GM18867 (cell line): ENCODE measurements at regions not wholly inside any gene's neighbourhood (a gene's known extent, or its start where the extent isn't known, plus 50 kb on each side); places are given as distances from the start of the nearest gene placed in this dataset.
A peak's percentile ranks its signal among the peaks of the same experiment; 100 is the strongest.

ENCODE experiments used
- ATAC-seq: cut with Tn5 transposase; IDR thresholded peaks from one replicate; pipeline ENCODE4 v1.9.1; 2021; ENCODE audit warnings: mild to moderate bottlenecking, moderate library complexity; ENCODE audit not compliant: unreplicated experiment

DNA sequence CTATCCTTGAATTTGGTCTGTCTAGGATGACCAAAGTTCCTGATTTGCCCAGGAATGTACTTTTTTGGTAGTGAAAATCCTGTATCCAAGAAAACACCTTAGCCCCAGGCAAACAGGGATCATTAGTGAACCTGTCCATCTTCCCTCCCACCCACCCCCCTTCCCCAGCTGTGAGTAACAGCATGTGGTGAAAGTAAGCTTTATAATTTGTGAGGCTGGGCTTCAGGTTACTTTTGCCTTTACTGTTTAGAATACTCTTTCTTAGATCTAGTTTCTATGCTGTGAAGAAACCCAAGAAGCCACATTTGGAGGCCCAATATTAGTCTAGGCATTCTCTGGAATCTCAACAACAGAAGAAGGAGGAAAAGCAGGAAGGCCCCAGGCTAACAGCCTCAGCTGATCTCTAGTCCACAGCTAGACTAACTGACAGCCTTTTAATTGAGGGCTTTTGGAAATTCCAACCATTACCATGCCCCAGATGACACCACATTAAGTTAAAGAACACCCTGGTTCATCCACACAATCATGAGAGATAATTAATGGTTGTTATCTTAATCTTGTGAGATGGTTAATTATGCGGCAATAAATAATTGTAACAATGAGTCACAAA is 703.0 kb upstream of the NUDT12 start:
- ATAC-seq: no peak

DNA sequence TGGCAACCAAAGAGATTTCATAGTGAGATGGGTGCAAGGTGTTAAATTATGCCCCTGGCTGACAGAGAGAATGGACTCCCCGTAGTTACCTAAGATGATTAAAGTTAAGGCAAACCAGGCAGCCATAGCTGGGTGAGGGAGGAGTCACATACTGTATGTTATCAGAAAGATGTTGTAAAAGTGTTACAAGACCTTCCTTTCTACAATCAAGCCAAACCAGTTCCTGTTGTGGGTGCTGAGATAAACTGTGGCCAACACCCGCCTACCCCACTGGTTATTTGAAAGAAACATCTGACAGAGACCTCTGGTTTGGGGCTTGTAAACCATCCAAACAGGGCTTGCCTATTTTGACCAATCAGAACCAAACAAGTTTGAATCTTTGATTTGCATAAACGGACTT is 684.7 kb upstream of the NUDT12 start:
- no peak for ATAC-seq

- ATAC-seq: no peak
These were observed 678.5 kb upstream of the NUDT12 start for GRCh38 chr5:104241046-104241445.

- ATAC-seq: no peak
These were observed 675.0 kb upstream of the NUDT12 start for GRCh38 chr5:104237586-104237985.

GRCh38 chr5:104223885-104224773 is 661.5 kb upstream of the NUDT12 start:
- ATAC-seq: no peak

- ATAC-seq: no peak
These were observed 655.6 kb upstream of the NUDT12 start for GRCh38 chr5:104218200-104218599.

DNA sequence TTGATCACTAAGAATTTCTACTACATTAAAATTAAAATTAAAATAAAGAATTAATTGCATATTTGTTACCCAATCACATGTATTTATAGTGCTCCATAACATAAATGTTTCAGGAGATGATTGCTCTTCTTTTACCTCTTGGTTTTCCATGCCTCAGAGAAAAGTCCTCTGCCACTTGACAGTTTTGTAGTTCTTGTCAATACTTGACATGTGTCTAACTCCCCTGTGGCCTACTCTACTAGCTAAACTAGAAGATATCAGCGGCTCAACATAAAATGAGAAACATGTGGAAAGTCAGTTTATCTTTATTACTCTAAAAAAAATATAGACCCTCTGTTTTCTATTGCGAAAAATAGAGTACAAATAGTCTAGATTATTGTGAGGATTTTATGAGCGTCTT is 650.6 kb upstream of the NUDT12 start:
- ATAC-seq: no peak

DNA sequence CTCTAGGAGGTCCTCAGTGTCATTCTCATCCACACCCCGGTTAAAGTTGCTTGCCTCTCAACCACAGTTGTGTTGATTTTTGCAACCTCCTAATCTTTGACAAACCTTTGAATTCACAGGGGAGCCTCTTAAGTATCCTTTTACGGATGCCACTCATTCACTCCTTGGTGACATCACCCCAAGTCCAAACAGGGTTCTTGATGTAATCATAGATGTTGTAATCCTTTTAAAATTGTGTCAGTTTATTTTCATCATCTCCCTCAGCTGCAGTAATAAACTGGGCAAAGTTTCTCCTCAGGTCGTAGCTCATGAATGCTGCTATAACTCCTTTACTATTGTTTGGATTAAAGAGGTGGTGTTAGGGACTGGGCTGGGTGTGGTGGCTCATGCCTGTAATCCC is 637.2 kb upstream of the NUDT12 start:
- no peak for ATAC-seq

DNA sequence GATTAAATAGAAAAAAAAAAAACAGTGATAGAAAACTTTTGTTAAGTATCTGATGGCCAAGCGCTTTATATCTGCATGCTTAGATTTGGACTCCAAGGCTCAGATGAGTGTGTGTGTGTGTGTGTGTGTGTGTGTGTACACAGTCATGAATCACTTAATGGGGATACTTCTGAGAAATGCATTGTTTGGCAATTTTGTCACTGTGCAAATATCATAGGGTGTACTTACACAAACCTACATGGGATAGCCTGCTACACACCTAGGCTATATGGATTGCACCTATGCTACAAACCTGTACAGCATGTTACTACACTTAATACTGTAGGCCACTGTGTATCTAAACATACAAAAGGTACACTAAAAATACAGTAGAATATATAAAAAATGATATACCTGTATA is 635.6 kb upstream of the NUDT12 start:
- no peak for ATAC-seq

- ATAC-seq: no peak
These were observed 627.3 kb upstream of the NUDT12 start for GRCh38 chr5:104189909-104190308.

GRCh38 chr5:104189031-104189430 is 626.4 kb upstream of the NUDT12 start:
- no peak for ATAC-seq

DNA sequence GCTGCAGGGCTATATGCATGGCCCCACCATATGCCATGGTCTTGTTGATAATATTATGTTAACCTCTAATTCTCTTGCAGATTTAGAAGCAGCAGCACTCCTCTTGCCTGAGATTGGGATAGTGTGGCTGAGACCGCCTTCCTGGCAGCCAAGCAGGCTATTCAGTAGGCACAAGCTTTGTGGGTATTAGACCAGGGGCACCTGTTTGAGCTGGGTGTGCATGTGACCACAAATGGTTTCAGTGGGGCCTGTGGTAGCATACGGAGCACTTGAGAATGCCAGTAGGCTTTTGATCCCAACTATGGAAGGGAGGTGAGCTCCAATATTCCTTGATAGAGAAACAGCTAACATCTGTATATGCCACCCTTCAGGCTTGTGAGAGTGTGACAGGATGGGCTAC is 625.1 kb upstream of the NUDT12 start:
- no peak for ATAC-seq

DNA sequence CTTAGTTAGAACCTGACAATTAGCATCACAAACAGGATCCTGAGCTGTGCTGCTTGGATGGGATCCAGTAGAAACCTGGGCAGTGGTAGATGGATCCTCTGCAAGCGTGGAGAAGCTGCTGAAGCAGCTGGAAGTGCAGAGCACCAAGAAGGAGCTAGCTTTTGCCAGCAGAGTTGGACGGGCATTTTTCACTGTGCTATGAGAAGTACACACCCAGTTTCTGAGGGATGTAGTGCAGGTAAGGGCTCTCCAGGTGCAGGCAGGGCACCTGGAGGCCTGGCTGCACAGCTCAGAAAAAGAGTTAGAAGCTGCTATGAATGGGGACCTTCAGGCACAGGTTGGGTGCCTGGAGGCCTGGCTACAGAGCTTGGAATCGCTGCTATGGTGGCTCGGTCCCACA is 623.9 kb upstream of the NUDT12 start:
- no peak for ATAC-seq

- no peak for ATAC-seq
These were observed 623.5 kb upstream of the NUDT12 start for GRCh38 chr5:104186100-104186499.

DNA sequence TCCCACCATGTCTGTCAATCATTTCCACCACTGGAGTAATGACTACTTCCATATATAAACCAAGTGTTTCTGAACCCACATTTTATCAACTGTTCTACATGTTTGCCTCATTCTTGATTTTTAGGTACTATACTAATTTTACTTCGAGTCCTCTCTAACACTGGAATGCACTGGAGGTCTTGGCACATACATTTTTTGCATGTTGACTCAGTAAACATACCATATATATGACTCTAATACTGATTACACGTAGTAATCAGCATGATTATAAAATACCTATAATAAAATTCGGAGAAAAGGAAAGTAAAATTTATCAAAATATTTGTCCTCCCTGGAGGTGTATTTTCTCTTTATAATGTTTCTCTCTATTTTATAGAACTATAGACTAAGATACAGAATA is 621.7 kb upstream of the NUDT12 start:
- ATAC-seq: no peak

DNA sequence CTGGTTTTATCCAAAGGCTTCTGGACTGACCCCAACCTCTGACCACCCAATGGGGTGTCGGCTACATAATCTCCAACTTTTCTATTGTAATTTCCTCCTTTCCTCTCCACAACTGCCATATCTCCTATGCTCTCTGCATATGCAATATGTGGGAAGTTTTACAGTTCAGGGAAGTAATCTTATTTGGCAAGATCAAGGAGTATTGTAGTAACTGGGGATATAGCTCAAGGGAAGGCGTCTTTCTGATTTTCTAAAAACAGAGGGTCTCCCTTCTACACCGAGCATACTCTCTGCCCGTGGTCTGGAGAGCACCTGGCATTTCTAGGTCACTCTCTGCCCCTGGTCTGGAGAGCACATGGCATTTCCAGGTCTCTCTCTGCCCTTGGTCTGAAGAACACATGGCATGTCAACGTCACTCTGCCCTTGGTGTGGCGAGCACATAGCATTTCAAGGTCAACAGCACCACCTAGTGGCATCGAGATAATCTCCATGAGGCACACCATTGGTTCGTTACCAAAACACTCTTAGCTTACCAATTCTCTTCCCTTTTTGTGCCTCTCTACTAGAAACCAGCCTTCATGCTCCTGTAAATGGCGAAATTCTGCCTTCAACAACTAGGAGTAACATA is 616.4 kb upstream of the NUDT12 start:
- peak; percentile 90 for ATAC-seq

GRCh38 chr5:104178066-104178465 is 615.5 kb upstream of the NUDT12 start:
- ATAC-seq: peak; percentile 52

DNA sequence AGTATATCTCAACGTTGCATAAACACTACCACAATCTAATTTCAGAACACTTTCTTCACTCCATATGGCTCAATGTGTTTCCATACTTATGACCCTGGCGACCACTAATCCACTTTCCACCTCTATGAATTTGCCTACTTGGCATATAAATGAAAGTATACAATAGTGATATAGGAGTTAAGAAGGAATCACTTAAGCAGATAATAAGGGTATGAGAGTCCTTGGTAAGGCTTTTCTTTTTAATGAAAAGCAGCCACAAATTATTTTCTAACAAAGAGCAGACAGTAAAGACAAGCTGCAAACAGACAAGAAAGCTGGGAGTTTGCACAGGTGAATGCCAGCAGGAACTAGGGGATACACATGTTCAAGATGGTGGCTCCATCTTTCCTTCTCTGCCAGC is 615.1 kb upstream of the NUDT12 start:
- no peak for ATAC-seq

GRCh38 chr5:104172976-104173375 is 610.4 kb upstream of the NUDT12 start:
- no peak for ATAC-seq

DNA sequence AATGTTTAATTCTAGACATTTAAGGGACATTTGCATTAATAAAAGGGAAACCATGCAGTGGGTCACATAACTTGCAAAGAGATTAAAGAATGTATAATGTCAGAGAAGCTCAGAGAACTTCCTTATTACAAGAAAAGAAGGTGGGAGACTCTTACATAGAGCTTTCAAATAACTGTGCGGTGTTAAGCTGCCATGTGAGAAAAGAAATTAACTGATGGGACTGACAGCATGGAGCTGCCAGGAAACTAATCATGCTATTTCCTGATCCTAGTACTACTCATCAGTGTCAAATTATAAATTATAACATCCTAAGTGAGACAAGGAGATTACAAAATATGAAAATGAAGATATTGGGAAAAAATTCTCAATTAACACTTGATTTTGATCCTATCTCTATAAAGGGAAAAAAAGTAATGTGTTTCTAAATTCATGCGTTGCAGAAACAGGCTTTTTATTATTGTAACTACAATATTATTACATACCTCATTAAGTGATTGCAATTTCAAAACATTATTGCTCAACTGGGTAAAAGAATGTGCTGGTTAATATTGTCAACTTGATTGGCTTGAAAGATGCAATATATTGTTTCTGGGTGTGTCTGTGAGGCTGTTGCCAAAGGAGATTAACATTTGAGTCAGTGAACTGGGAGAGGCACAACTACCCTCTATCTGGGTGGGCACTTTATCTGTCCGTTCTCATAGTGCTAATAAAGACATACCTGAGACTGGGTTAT is 609.5 kb upstream of the NUDT12 start:
- no peak for ATAC-seq

GRCh38 chr5:104170926-104171325 is 608.3 kb upstream of the NUDT12 start:
- no peak for ATAC-seq
